Islet precursor cell (in vitro differentiated cells): ENCODE measurements at regions not wholly inside any gene's neighbourhood (a gene's known extent, or its start where the extent isn't known, plus 50 kb on each side); places are given as distances from the start of the nearest gene placed in this dataset.

Experiments
- DNase-seq: peaks from one replicate; pipeline ENCODE4 v3.0.0-alpha.2; 2018

DNA sequence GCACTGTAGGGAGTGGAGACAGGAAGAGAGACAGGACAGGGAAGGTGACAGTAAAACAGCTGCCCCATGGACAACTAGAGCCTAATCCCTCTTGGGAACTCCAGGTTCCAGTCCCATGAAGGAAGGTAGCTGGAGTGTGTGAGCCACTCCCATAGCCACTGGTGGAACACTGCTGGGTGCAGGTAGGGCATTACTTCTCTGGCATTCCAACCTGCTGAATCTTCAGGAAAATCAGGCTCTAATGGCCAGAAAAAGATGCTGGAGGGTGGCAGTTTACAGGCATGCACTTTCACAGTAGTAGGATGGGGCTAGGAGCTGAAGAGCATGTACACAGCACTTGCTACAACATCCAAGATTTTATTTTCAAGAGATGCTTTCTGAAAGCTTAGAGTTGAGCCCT lies 259.4 kb downstream of the AUH start:
- DNase-seq = no peak

DNA sequence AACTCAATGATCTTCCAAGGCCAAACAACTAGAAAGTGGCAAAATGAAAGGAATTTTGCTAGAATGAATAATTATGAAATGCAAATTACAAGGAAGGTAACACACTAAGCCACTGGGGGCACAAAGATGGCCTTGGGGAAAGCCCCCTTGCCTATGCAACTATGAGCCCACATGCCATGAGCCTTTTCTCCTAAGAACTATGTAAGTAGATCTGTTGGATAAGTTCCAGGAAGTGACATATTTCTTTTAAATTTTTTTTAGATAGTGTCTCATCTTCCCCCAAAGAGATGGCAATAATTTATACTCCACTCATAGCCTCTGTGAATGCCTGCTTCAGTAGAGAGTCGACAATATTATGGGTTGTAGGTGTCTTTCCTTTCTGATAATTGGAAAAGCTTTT lies 257.8 kb downstream of the AUH start:
- DNase-seq = no peak

DNA sequence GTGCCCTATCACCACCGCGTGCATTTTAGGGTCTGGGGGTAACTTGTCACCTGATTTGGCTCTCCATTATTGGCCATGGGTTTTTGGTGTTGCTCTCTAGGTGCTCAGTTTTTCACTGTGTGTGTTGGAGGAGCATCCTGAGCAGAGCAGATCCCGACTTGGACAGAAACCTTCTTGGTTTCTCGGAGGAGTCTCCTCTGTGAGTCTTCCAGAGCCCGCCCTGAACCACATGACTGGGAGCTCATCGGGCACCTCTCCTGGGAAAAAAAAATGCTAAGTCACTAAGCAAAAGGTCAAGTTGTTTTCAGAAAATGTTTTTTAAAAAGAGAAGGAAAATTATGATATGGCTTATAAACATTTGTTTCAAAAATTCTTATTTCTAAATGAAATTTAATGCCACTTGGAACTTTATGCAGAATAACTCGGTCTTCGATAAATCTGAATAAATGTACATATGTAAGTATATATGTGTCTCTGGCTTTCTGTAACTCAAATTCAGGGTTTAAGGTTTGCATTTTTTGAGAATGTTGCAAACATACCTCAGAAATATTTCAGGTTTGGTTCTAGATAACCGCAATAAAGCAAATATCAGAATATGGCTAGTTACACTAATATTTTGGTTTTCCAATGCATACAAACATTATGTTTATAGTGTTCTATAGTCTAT lies 255.2 kb downstream of the AUH start:
- DNase-seq = no peak

- no peak for DNase-seq
Measured at GRCh38 chr9:91111226-91111625, 250.5 kb downstream of the AUH start.

DNA sequence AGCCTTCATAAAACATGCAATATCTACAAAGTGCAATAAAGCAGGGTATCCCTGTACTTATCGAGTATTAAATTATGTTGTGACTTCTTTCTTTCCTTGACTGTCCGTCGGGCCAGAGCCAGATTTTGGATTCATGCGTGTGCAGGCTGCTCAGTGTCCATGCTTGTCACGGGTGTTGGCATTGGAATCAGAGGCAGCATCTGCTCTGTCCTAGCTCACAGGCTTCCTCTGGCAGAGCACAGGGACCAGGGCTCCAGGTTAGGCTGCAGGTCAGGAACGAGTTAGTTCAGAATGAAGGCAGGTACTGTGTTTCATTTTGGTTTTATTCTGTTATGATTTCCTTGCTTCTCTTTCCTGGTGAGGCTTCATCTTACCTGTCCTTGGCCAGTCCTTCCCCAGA lies 249.8 kb downstream of the AUH start:
- DNase-seq = no peak

GRCh38 chr9:91113016-91113415 lies 248.7 kb downstream of the AUH start:
- DNase-seq = no peak

- no peak for DNase-seq
Measured at GRCh38 chr9:91114450-91114849, 247.3 kb downstream of the AUH start.

DNA sequence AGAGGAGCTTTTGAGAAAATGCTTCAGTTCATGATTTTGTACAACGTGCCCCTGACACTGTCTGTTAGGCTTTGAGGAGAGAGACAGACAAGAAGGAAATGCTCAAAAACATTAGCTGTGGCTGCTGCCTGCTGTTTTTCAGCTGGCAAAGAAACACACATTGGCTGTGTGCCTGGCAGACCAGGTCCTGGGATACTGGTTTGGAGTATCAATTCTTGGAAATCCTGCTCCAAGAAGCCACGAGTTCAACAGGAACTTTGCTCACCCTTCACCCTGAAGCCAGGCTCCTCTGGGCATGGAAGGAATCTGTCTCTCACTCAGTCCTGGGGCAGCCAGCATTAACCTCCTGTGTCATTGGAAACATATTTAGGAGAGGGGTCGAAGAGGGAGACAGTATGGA lies 245.5 kb downstream of the AUH start:
- DNase-seq = no peak

- DNase-seq = no peak
Measured at GRCh38 chr9:91116711-91117110, 245.0 kb downstream of the AUH start.

- DNase-seq = no peak
Measured at GRCh38 chr9:91117474-91117891, 244.2 kb downstream of the AUH start.

- peak; percentile 89 for DNase-seq
Measured at GRCh38 chr9:91117959-91118703, 243.6 kb downstream of the AUH start.

DNA sequence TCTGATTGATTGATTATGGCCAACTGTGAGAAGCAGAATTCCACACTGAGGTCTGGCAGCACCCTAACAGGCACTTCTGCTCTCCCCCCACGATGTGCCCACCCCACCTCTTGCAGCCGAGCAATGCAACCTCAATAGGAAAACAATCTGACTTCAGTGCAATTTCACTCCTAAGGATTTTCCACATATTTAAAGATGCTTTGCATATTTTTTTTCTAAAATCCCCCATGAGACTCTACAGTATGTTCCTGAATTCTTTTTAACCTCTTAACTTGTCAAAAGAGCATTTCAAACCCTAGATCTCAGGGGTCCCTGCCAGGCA lies 243.1 kb downstream of the AUH start:
- DNase-seq = no peak

GRCh38 chr9:91119142-91119541 lies 242.6 kb downstream of the AUH start:
- DNase-seq = peak; percentile 84

GRCh38 chr9:91119679-91120078 lies 242.0 kb downstream of the AUH start:
- peak; percentile 95 for DNase-seq

GRCh38 chr9:91120200-91120599 lies 241.5 kb downstream of the AUH start:
- DNase-seq = no peak

GRCh38 chr9:91122755-91123154 lies 239.0 kb downstream of the AUH start:
- no peak for DNase-seq

- DNase-seq = no peak
Measured at GRCh38 chr9:91126761-91127445, 234.8 kb downstream of the AUH start.

GRCh38 chr9:91127653-91128052 lies 234.1 kb downstream of the AUH start:
- DNase-seq = no peak

GRCh38 chr9:91130796-91131318 lies 230.9 kb downstream of the AUH start:
- no peak for DNase-seq

DNA sequence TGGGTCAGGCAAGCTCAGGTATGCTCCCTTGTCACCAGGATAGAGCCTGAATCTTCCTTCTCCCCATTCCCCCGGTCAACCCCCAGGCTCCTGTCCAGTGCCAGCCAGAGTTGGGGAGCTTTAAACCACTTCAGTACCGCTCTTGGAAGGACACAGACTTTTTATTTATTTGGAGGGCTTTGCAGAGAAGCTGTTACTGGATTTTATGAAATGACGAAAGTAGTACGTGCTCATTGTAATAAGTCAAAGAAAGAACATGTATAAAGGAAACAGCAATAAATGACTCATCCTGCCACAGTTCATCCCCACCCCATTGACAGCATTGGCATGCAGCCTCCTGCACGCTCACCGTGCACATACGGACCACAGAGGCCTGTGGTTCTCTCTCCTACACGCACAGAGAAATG lies 230.3 kb downstream of the AUH start:
- no peak for DNase-seq

- no peak for DNase-seq
Measured at GRCh38 chr9:91132576-91133073, 229.1 kb downstream of the AUH start.

- DNase-seq = no peak
Measured at GRCh38 chr9:91134608-91135007, 227.1 kb downstream of the AUH start.

DNA sequence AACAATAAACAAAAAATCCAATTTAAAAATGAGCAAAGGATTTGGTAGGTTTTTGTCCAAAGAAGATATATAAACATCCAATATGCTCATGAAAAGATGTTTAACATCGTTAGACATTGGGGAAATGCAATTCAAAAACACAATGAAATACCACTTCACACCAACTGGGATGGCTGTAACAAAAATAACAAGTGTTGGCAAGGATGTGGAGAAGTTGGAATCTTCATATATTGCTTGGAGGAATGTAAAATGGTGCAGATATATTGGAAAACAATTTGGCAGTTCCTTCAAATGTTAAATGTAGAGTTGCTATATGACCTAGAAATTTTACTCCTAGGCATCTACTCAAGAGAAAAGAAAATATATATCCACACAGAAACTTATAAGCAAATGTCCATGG lies 224.3 kb downstream of the AUH start:
- no peak for DNase-seq

GRCh38 chr9:91138760-91139159 lies 223.0 kb downstream of the AUH start:
- no peak for DNase-seq
